Activated naive CD4-positive, alpha-beta T cell treated with anti-CD3 and anti-CD28 coated beads, Interleukin-2, amount 10 ng/mL, durations not matched to agents 7 days and 5 days (primary cell): ENCODE measurements at regions not wholly inside any gene's neighbourhood (a gene's known extent, or its start where the extent isn't known, plus 50 kb on each side); places are given as distances from the start of the nearest gene placed in this dataset.

ENCODE experiments used
- CTCF ChIA-PET: fragments of 350-600 bp; sonication (Branson Sonifier 250); formaldehyde crosslinking; loops from one replicate; lab custom pipeline; 2021; ENCODE audit warnings: antibody characterized with exemption; lab: Charles Lee
- DNase-seq: peaks from one replicate; pipeline ENCODE4 v3.0.0-alpha.2; 2020
- H3K27ac Mint-ChIP-seq: one replicate; pipeline ENCODE4 v1.8.0; 2021; ENCODE audit warnings: mild to moderate bottlenecking, moderate library complexity, mixed read lengths
- H3K27me3 Mint-ChIP-seq: one replicate; pipeline ENCODE4 v1.8.0; 2021; ENCODE audit warnings: mild to moderate bottlenecking, mixed read lengths
- H3K36me3 Mint-ChIP-seq: one replicate; pipeline ENCODE4 v1.8.0; 2021; ENCODE audit warnings: mixed read lengths
- H3K4me1 Mint-ChIP-seq: one replicate; pipeline ENCODE4 v1.8.0; 2021; ENCODE audit warnings: mixed read lengths
- H3K4me3 Mint-ChIP-seq: one replicate; pipeline ENCODE4 v1.8.0; 2021; ENCODE audit warnings: mild to moderate bottlenecking, moderate library complexity, mixed read lengths
- H3K9me3 Mint-ChIP-seq: one replicate; pipeline ENCODE4 v1.8.0; 2021; ENCODE audit warnings: mixed read lengths

- DNase-seq, result no peak
- H3K36me3 Mint-ChIP-seq, result no peaks in the 10 kb centered on the region
- no peak overlapping the region for H3K4me3 Mint-ChIP-seq
- no peaks in the 10 kb centered on the region for H3K4me1 Mint-ChIP-seq
- peaks cover 8% of the 10 kb centered on the region for H3K27me3 Mint-ChIP-seq
- no peak overlapping the region for H3K27ac Mint-ChIP-seq
- CTCF ChIA-PET, result no interaction called here
- peaks cover 19% of the 10 kb centered on the region for H3K9me3 Mint-ChIP-seq
Measured at GRCh38 chr3:16085410-16085809, 89.1 kb upstream of the GALNT15 start.

DNA sequence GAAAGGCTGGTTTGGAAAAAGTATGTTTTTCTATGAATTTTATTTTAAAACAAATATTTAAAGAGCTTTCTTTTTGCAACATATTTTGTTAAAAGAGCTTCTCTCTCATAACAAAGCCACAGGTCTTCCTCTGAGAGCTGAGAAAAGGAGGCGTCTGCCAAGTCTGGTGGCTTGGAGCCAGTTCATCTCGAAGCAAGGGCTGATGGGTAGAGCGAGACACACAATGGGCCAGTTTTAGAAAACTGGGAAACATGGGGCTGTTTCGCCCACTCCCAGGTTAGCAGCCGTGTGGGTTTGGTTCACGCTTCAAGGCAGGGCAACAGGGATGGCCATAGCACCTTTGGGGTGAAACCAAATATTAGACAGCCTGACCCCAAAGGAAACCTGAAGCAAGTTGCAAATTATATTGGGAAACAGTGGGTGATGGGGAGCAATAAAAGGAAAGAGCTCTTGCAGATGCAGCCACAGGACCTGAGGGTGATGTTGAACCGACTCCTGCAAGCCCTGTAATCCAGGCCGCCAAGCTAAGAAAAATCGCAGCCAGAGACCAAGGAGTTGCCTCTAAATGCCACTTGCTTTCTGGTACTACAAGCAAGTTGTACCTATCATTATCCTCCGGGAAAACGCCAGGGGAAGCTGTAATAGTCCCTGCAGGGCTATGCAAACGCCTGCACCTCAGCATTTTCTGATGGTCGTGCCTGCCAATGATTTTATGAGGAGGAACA is 88.4 kb upstream of the GALNT15 start:
- Mint-ChIP-seq H3K27ac (no peak overlapping the region), H3K27me3 (peaks cover 8% of the 10 kb centered on the region), H3K4me1 (no peaks in the 10 kb centered on the region), H3K36me3 (no peaks in the 10 kb centered on the region), H3K4me3 (no peak overlapping the region), H3K9me3 (peaks cover 14% of the 10 kb centered on the region)
- CTCF ChIA-PET, result no interaction called here
- DNase-seq, result no peak

DNA sequence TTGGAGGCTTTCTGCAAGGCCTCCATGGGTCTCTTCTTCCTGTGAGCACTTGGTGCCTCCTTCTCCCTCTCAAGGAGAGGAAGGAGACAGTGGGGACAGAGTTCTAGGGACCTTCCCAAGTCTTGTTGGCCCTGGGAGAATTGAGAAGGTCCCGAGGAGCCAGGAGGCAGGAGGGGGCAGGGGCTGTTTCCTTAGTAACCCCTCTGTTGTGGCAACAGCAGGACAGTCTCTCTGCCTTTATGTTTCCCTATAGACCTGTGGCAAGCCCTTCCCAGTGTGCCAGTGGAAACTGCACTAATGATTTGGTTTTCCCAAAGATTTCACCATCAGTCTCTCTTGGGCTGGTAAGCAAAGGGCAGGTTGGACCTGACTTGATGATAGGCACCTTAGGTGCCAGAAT is 87.8 kb upstream of the GALNT15 start:
- no peaks in the 10 kb centered on the region for H3K36me3 Mint-ChIP-seq
- H3K27ac Mint-ChIP-seq, result no peak overlapping the region

GRCh38 chr3:16088496-16088895 is 86.0 kb upstream of the GALNT15 start:
- Mint-ChIP-seq H3K36me3 (no peaks in the 10 kb centered on the region), H3K27ac (no peak overlapping the region), H3K4me3 (no peak overlapping the region), H3K4me1 (no peaks in the 10 kb centered on the region), H3K27me3 (peaks cover 16% of the 10 kb centered on the region), H3K9me3 (no peaks in the 10 kb centered on the region)
- CTCF ChIA-PET, result no interaction called here
- no peak for DNase-seq

More for the DNA sequence above, 87.8 kb upstream of the GALNT15 start:
- CTCF ChIA-PET, result no interaction called here
- peaks cover 12% of the 10 kb centered on the region for H3K9me3 Mint-ChIP-seq
- no peak for DNase-seq
- no peaks in the 10 kb centered on the region for H3K4me1 Mint-ChIP-seq
- H3K27me3 Mint-ChIP-seq, result peaks cover 14% of the 10 kb centered on the region
- no peak overlapping the region for H3K4me3 Mint-ChIP-seq

DNA sequence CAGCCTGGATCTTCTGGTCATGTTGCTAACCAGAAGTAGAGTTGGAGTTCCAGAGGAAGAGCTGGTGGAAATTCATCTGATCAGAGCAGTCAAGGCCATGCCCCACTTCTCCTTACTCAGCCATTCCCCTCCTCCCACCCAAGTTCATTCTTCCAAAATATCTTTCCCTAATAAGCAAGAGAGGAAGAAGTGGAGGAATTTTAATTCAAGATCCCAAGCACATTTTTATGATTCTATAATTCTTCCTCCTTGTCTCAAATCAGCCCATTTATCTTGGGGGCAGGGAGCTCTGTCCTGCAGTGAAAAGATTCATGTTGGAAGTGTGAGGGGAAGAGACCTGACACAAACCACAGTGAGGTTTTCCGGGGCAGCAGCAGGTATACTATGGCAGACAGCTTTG is 85.0 kb upstream of the GALNT15 start:
- peaks cover 19% of the 10 kb centered on the region for H3K27me3 Mint-ChIP-seq
- no peak overlapping the region for H3K4me3 Mint-ChIP-seq
- no peaks in the 10 kb centered on the region for H3K4me1 Mint-ChIP-seq
- CTCF ChIA-PET, result no interaction called here
- no peaks in the 10 kb centered on the region for H3K9me3 Mint-ChIP-seq
- H3K36me3 Mint-ChIP-seq, result no peaks in the 10 kb centered on the region
- no peak for DNase-seq
- no peak overlapping the region for H3K27ac Mint-ChIP-seq

DNA sequence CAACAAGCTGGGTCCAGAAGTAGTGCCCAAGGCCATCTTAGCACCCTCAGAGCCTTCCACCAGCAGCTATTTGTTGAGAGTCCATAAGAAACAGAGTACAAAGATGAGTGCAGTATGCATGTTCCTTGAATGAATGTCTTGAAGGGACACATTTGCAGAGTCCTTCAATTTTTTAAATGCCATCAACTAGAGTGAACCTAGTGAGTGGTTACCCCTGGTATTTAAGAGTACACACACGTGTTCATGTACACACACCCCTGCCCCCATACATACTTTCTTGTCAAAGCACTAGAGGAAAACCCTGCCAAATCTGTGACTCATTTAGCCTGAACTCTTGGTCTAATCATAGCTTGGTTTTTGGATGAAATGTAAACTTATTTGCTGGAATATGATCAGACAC is 84.5 kb upstream of the GALNT15 start:
- DNase-seq, result no peak
- Mint-ChIP-seq H3K4me3 (no peak overlapping the region), H3K4me1 (no peaks in the 10 kb centered on the region), H3K27me3 (peaks cover 19% of the 10 kb centered on the region), H3K27ac (no peak overlapping the region), H3K36me3 (no peaks in the 10 kb centered on the region), H3K9me3 (no peaks in the 10 kb centered on the region)
- CTCF ChIA-PET, result no interaction called here

DNA sequence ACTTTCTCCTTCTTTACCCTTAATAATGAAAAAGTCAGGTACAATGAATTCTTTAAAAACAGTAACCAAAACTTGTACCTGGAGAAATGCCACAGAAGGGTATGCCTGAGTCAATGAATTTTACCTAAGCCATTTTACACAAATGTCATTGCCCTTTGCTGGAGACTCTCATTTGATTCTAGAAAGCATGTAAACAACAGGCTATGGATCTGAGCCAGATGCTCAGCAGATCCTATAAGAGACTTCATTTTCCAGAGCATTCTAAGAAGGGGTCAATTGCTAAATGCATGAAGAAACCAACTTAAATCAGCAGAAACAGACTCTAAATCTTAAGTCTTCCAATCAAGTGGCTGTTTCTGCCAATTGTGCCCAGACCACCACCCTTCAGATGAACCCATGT is 83.8 kb upstream of the GALNT15 start:
- no peaks in the 10 kb centered on the region for H3K4me1 Mint-ChIP-seq
- no peak overlapping the region for H3K27ac Mint-ChIP-seq
- CTCF ChIA-PET, result no interaction called here
- no peaks in the 10 kb centered on the region for H3K9me3 Mint-ChIP-seq
- peaks cover 22% of the 10 kb centered on the region for H3K27me3 Mint-ChIP-seq
- DNase-seq, result no peak
- no peak overlapping the region for H3K4me3 Mint-ChIP-seq
- H3K36me3 Mint-ChIP-seq, result no peaks in the 10 kb centered on the region

DNA sequence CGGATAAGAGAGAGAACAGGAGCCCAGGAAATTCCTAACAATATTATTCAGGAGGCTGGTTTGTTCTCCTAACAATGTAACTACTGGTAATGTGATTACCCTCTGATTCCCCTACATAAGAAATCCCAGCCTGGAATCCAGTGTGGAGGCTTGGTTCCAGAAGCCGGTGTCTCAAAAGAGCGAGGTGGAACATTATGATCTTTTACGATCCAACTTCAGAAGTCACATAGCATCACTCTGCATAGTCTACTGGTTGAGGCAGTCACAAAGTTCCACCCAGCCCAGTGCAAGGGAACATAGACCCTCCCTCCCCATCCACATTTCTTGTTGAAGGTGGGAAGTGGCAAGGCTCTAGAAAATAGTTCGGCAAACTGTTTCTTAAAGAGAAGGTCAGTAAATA is 81.6 kb upstream of the GALNT15 start:
- CTCF ChIA-PET, result no interaction called here
- Mint-ChIP-seq H3K4me1 (no peaks in the 10 kb centered on the region), H3K36me3 (no peaks in the 10 kb centered on the region), H3K27ac (no peak overlapping the region), H3K4me3 (no peak overlapping the region), H3K9me3 (no peaks in the 10 kb centered on the region), H3K27me3 (peaks cover 22% of the 10 kb centered on the region)
- no peak for DNase-seq

GRCh38 chr3:16101295-16102186 is 72.9 kb upstream of the GALNT15 start:
- no peak for DNase-seq
- Mint-ChIP-seq H3K27ac (no peak overlapping the region), H3K36me3 (no peaks in the 10 kb centered on the region), H3K4me1 (no peaks in the 10 kb centered on the region), H3K9me3 (no peaks in the 10 kb centered on the region), H3K27me3 (peaks cover 8% of the 10 kb centered on the region), H3K4me3 (no peak overlapping the region)
- CTCF ChIA-PET, result no interaction called here

GRCh38 chr3:16102187-16102561 is 72.3 kb upstream of the GALNT15 start:
- H3K4me3 Mint-ChIP-seq, result no peak overlapping the region
- no peak overlapping the region for H3K27ac Mint-ChIP-seq
- CTCF ChIA-PET, result no interaction called here
- DNase-seq, result no peak
- peaks cover 8% of the 10 kb centered on the region for H3K27me3 Mint-ChIP-seq
- no peaks in the 10 kb centered on the region for H3K9me3 Mint-ChIP-seq
- H3K36me3 Mint-ChIP-seq, result no peaks in the 10 kb centered on the region
- no peaks in the 10 kb centered on the region for H3K4me1 Mint-ChIP-seq

DNA sequence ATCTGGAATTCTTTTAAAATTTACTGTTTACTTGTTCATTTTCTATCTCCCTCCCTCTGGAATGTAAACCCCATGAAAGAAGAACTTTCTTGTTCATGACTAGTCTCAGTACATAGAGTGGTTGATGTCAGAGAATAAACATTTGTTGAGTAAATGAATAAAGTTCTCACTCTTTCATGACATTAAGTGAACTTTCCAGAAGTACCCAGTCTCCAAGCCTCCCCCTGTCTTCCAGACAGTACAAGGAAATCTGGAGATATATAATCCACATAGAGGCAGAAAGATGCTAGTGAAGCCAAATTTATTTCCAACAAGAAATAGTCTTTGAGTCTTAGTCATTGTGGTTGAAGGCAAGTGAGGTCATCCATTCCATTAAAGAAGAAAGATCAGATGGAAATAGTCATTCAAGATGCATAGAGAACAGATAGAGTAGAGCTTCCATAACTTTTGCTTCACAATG is 71.5 kb upstream of the GALNT15 start:
- Mint-ChIP-seq H3K9me3 (no peaks in the 10 kb centered on the region), H3K4me3 (no peak overlapping the region), H3K27me3 (peaks cover 8% of the 10 kb centered on the region), H3K27ac (no peak overlapping the region), H3K36me3 (no peaks in the 10 kb centered on the region), H3K4me1 (no peaks in the 10 kb centered on the region)
- no peak for DNase-seq
- CTCF ChIA-PET, result no interaction called here

DNA sequence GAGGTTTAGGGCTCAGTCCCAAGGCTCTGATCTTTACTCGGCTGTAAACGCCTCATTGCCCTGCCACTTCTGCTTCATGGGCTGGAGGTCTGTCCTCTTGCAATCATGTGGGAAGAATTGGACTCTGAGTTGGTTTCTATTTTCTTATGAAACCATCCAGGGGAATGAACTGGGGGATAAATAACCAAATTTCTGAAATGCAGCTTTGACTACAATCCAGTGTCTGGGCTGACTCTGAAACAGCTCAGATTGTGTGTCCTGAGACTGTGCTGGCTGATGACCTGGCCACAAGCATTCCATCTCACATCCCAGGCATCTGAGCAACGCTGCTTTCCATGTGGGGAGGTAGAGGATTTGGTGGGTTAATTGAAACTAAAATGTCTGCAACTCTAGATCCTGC is 71.0 kb upstream of the GALNT15 start:
- no peak overlapping the region for H3K4me3 Mint-ChIP-seq
- H3K9me3 Mint-ChIP-seq, result no peaks in the 10 kb centered on the region
- DNase-seq, result no peak
- H3K4me1 Mint-ChIP-seq, result no peaks in the 10 kb centered on the region
- H3K27me3 Mint-ChIP-seq, result peaks cover 8% of the 10 kb centered on the region
- H3K27ac Mint-ChIP-seq, result no peak overlapping the region
- no peaks in the 10 kb centered on the region for H3K36me3 Mint-ChIP-seq
- CTCF ChIA-PET, result no interaction called here

DNA sequence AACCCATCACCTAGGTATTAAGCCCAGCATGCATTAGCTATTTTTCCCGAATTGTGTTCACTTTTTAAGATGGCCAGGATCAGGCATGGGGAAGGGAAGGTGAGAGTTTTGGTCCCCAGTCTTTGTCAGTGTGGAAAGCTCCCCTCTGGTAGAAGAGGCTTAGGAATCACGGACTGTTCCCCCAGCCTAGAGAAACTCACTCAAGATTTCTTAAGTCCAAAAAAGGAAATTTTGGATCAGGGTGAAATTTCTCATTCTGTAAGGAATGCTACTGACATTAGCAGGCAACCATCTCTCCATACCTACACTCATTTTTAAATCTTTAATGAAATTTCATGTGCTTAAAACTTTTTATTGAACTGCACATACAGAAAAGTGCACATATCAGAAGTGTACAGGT is 70.3 kb upstream of the GALNT15 start:
- H3K9me3 Mint-ChIP-seq, result no peaks in the 10 kb centered on the region
- H3K4me3 Mint-ChIP-seq, result no peak overlapping the region
- H3K36me3 Mint-ChIP-seq, result no peaks in the 10 kb centered on the region
- no peak for DNase-seq
- peaks cover 8% of the 10 kb centered on the region for H3K27me3 Mint-ChIP-seq
- H3K27ac Mint-ChIP-seq, result no peak overlapping the region
- CTCF ChIA-PET, result no interaction called here
- H3K4me1 Mint-ChIP-seq, result no peaks in the 10 kb centered on the region

DNA sequence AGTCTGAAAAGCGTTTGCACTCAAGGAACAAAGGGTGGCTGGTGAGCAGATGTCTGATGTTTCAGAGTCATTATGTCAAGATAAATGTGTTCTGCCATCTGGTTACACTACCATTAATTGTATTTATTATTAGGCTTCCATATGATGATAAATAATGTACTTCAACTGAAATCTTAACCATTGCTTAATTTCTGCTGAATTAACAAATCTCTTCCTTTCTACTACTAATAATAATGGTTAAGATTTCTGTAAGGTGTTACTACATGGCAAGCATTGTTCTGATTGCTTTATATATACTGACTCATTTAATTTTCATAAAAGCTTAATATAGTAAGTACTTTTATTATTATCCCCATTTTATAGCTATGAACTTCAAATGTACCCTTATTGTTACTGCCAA is 68.4 kb upstream of the GALNT15 start:
- Mint-ChIP-seq H3K4me3 (no peak overlapping the region), H3K4me1 (no peaks in the 10 kb centered on the region), H3K9me3 (no peaks in the 10 kb centered on the region), H3K27ac (no peak overlapping the region), H3K36me3 (no peaks in the 10 kb centered on the region), H3K27me3 (peaks cover 8% of the 10 kb centered on the region)
- no peak for DNase-seq
- CTCF ChIA-PET, result no interaction called here

- CTCF ChIA-PET, result no interaction called here
- Mint-ChIP-seq H3K27ac (no peak overlapping the region), H3K4me1 (no peaks in the 10 kb centered on the region), H3K36me3 (no peaks in the 10 kb centered on the region), H3K27me3 (peaks cover 3% of the 10 kb centered on the region), H3K4me3 (no peak overlapping the region), H3K9me3 (peaks cover 3% of the 10 kb centered on the region)
- no peak for DNase-seq
Measured at GRCh38 chr3:16108424-16108823, 66.1 kb upstream of the GALNT15 start.
